Lung (tissue), 11 donors: ENCODE measurements at regions not wholly inside any gene's neighbourhood (a gene's known extent, or its start where the extent isn't known, plus 50 kb on each side); places are given as distances from the start of the nearest gene placed in this dataset.

Experiments used
- ATAC-seq: fragments of 200-7000 bp; cut with Tn5 transposase; one replicate; pipeline ENCODE4 v1.9.1; 2020; ENCODE audit warnings: moderate number of reproducible peaks; ENCODE audit not compliant: insufficient read depth, low FRiP score
- DNase-seq, 3 donors: peaks; one replicate each; pipeline ENCODE4 v3.0.0-alpha.2; 2013 to 2017
- H3K27ac ChIP-seq, 2 donors: one replicate each; pipeline ENCODE4 v1.5.1; 2013; ENCODE audit warnings: mild to moderate bottlenecking in 2 of 2, moderate library complexity in 2 of 2, control low read depth in 1 of 2, inconsistent platforms in 1 of 2, low read depth in 1 of 2, low read length in 1 of 2
- H3K27me3 ChIP-seq, 3 donors: one replicate each; pipeline ENCODE4 v1.5.1; 2013; ENCODE audit warnings: low read length in 2 of 3; ENCODE audit not compliant: control insufficient read depth in 3 of 3, insufficient read depth in 3 of 3
- H3K36me3 ChIP-seq, 4 donors: one replicate each; pipeline ENCODE4 v1.5.1; 2013; ENCODE audit warnings: low read length in 4 of 4, mild to moderate bottlenecking in 1 of 4, moderate library complexity in 1 of 4; ENCODE audit not compliant: control insufficient read depth in 4 of 4, insufficient read depth in 4 of 4
- H3K4me1 ChIP-seq, 5 donors: one replicate each; pipeline ENCODE4 v1.5.1; 2013; ENCODE audit warnings: low read length in 5 of 5, mild to moderate bottlenecking in 2 of 5, moderate library complexity in 1 of 5; ENCODE audit not compliant: control insufficient read depth in 5 of 5, insufficient read depth in 5 of 5
- H3K4me3 ChIP-seq: one replicate; pipeline ENCODE4 v1.5.1; 2013; ENCODE audit warnings: mild to moderate bottlenecking, control low read depth, moderate library complexity
- H3K9ac ChIP-seq, 2 donors: one replicate each; pipeline ENCODE4 v1.5.1; 2013; ENCODE audit warnings: low read length in 2 of 2, control low read depth in 1 of 2; ENCODE audit not compliant: insufficient read depth in 1 of 2
- H3K9me3 ChIP-seq, 4 donors: one replicate each; pipeline ENCODE4 v1.5.1; 2013; ENCODE audit warnings: low read length in 3 of 4, mild to moderate bottlenecking in 1 of 4, moderate library complexity in 1 of 4; ENCODE audit not compliant: control insufficient read depth in 4 of 4, insufficient read depth in 3 of 4
- CTCF ChIP-seq: IDR thresholded peaks from 2 replicates; pipeline ENCODE4 v1.5.1; 2012; ENCODE audit warnings: mild to moderate bottlenecking; ENCODE audit errors: control extremely low read depth, extremely low read depth
- whole genome bisulfite sequencing, 2 donors: extraction: QIAGEN DNeasy Blood & Tissue Kit; methylation state at CpG; one replicate each; pipeline ENCODE4 v1.1.7; 2013; 5-methylcytosine and 5-hydroxymethylcytosine counted together
- donor health status: control.
- donor health status: control.
- donor health status: Bipolar disorder and iron deficiency.
- donor health status: healthy.
- donor health status: DM: yes; HTN: yes; CAD: no.

- no peak overlapping the region for H3K4me3 ChIP-seq
- ATAC-seq (no peak), DNase-seq (no peak)
- H3K27me3 ChIP-seq = no peaks in the 10 kb centered on the region
- peaks cover 0 to 4% (median 2%) of the 10 kb centered on the region in 4 donors for H3K9me3 ChIP-seq
- 55 to 60% methylated on average over 6 of the region's 6 CpGs for WGBS, 2 donors
- no peak overlapping the region for H3K9ac ChIP-seq
- H3K36me3 ChIP-seq = no peaks in the 10 kb centered on the region
- H3K27ac ChIP-seq = no peak overlapping the region
- no peak for TF ChIP-seq CTCF
- no peaks in the 10 kb centered on the region for H3K4me1 ChIP-seq
Measured at GRCh38 chr7:24052572-24053260, 231.3 kb upstream of the NPY start.

- Histone ChIP-seq H3K9ac (no peak overlapping the region), H3K27me3 (no peaks in the 10 kb centered on the region), H3K4me3 (no peak overlapping the region), H3K4me1 (no peaks in the 10 kb centered on the region), H3K27ac (no peak overlapping the region), H3K9me3 (peaks cover 0 to 6% (median 0%) of the 10 kb centered on the region in 4 donors), H3K36me3 (no peaks in the 10 kb centered on the region)
- TF ChIP-seq CTCF = no peak
- no peak for DNase-seq
- ATAC-seq = no peak
- WGBS, 2 donors = 43 to 54% methylated on average over 2 of the region's 2 CpGs
Measured at GRCh38 chr7:24054236-24054635, 229.8 kb upstream of the NPY start.

- Histone ChIP-seq H3K4me3 (no peak overlapping the region), H3K36me3 (no peaks in the 10 kb centered on the region), H3K27me3 (no peaks in the 10 kb centered on the region), H3K27ac (no peak overlapping the region), H3K9ac (no peak overlapping the region), H3K9me3 (peaks cover 0 to 10% (median 0%) of the 10 kb centered on the region in 4 donors), H3K4me1 (no peaks in the 10 kb centered on the region)
- 85 to 87% methylated on average over 2 of the region's 2 CpGs for WGBS, 2 donors
- TF ChIP-seq CTCF = no peak
- DNase-seq (no peak), ATAC-seq (no peak)
Measured at GRCh38 chr7:24057243-24057642, 226.7 kb upstream of the NPY start.

GRCh38 chr7:24058953-24059352, 225.0 kb upstream of the NPY start:
- Histone ChIP-seq H3K4me3 (no peak overlapping the region), H3K27ac (no peak overlapping the region), H3K9ac (no peak overlapping the region), H3K36me3 (no peaks in the 10 kb centered on the region), H3K4me1 (no peaks in the 10 kb centered on the region), H3K27me3 (no peaks in the 10 kb centered on the region), H3K9me3 (peaks cover 0 to 10% (median 0%) of the 10 kb centered on the region in 4 donors)
- WGBS, 2 donors = 82 to 87% methylated on average over 4 of the region's 4 CpGs
- DNase-seq (peak in 2 of 3 donors; percentile 40 to 46), ATAC-seq (no peak)
- no peak for TF ChIP-seq CTCF
